ENCODE measurements at regions not wholly inside any gene's neighbourhood (a gene's known extent, or its start where the extent isn't known, plus 50 kb on each side); places are given as distances from the start of the nearest gene placed in this dataset.

DNA sequence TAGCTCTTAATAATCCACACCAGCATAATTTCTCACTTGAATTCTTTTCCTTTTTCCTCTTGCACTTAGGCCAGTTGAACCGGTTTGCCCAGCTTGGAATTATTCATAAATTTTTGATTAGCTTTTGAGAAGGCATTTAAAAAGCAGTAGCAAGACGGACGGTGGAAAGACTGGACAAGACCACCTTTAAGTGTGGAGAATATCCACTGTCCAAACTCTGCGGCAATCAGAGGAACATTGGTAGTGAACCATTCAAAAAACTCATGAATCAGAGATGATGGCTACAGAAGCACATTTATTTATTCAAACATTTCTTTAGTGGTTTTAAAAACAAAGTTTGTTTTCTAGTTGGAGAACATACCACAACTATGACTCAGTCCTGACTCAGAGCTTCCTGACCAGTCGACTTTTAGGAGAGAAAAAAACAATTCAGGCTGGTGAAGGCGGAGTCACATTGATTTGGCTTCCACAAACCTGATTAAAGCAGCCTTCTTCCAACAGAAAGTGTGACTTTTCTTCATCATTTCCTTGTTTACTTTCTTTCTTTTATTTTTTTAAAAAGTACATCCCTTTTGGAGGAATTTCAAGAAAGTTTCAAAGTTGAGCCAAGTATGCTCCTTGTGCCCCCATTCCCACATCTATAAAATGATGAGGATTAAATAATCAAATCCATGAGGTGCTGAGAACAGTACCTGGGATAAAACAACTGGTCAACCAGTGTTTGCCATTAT, 128.8 kb downstream of the ADSS2 start:
- H2AFZ ChIP-seq (ENCODE audit: low read length) = peak overlapping the region; percentile 72
- H4K91ac ChIP-seq (ENCODE audit: low read depth, low read length, poor library complexity) = no peak overlapping the region
- no peak overlapping the region for H3K4ac ChIP-seq (ENCODE audit: low read length)
- H3K4me3 ChIP-seq (ENCODE audit: low read length in 2 of 2) = no peak overlapping the region
- no peak overlapping the region for H3K14ac ChIP-seq (ENCODE audit: low read length)
- H3K79me1 ChIP-seq (ENCODE audit: low read depth, low read length) = no peaks in the 10 kb centered on the region
- H3K18ac ChIP-seq (ENCODE audit: low read length) = no peak overlapping the region
- H4K8ac ChIP-seq (ENCODE audit: low read depth, low read length) = no peak overlapping the region
- WGBS, 2 donors (ENCODE audit: extremely low coverage in 2 of 2, insufficient read length in 2 of 2, insufficient replicate concordance in 1 of 2) = no CpG with 5 or more reads among the region's 6 CpGs
- H2BK12ac ChIP-seq (ENCODE audit: low read length) = no peak overlapping the region
- peaks cover 0 to 2% of the 10 kb centered on the region in 2 donors for H3K4me1 ChIP-seq (ENCODE audit: control insufficient read depth in 2 of 2, insufficient read depth in 1 of 2, low read depth in 1 of 2, low read length in 2 of 2)
- no peak overlapping the region for H3K9ac ChIP-seq (ENCODE audit: low read depth, low read length, poor library complexity)
- no peak overlapping the region for H3K4me2 ChIP-seq (ENCODE audit: insufficient read depth, low read length, poor library complexity, severe bottlenecking)
- no peak overlapping the region for H2BK120ac ChIP-seq (ENCODE audit: low read depth, low read length)
- H3K9me3 ChIP-seq (replicated peaks in 1 of 2; ENCODE audit: control insufficient read depth in 2 of 2, insufficient read depth in 1 of 2, low read depth in 1 of 2, low read length in 2 of 2) = peaks cover 2 to 6% of the 10 kb centered on the region in 2 donors
- no peak overlapping the region for H2BK15ac ChIP-seq (ENCODE audit: low read length)
- H2AK5ac ChIP-seq (ENCODE audit: low read depth, low read length) = no peak overlapping the region
- H2BK5ac ChIP-seq (ENCODE audit: low read length) = no peak overlapping the region
- no peak overlapping the region for H3K27ac ChIP-seq (replicated peaks; ENCODE audit: low read length)
- no peak for DNase-seq (ENCODE audit: low spot score)
- no peaks in the 10 kb centered on the region for H3K27me3 ChIP-seq (ENCODE audit: control insufficient read depth in 3 of 3, insufficient read depth in 3 of 3, low read depth in 1 of 3, low read length in 3 of 3)
- no peak overlapping the region for H3K23ac ChIP-seq (ENCODE audit: low read depth, low read length, poor library complexity)
- H3K36me3 ChIP-seq (replicated peaks in 1 of 2; ENCODE audit: control insufficient read depth in 2 of 2, insufficient read depth in 2 of 2, low read length in 2 of 2) = no peaks in the 10 kb centered on the region

- Histone ChIP-seq H4K8ac (ENCODE audit: low read depth, low read length) (no peak overlapping the region), H3K14ac (ENCODE audit: low read length) (no peak overlapping the region), H2BK120ac (ENCODE audit: low read depth, low read length) (no peak overlapping the region), H3K9ac (ENCODE audit: low read depth, low read length, poor library complexity) (no peak overlapping the region), H4K91ac (ENCODE audit: low read depth, low read length, poor library complexity) (no peak overlapping the region), H3K4me3 (ENCODE audit: low read length in 2 of 2) (no peak overlapping the region), H3K23ac (ENCODE audit: low read depth, low read length, poor library complexity) (no peak overlapping the region), H2AFZ (ENCODE audit: low read length) (no peak overlapping the region), H3K4me1 (ENCODE audit: control insufficient read depth in 2 of 2, insufficient read depth in 1 of 2, low read depth in 1 of 2, low read length in 2 of 2) (peaks cover 0 to 2% of the 10 kb centered on the region in 2 donors), H3K9me3 (replicated peaks in 1 of 2; ENCODE audit: control insufficient read depth in 2 of 2, insufficient read depth in 1 of 2, low read depth in 1 of 2, low read length in 2 of 2) (peaks cover 2 to 13% of the 10 kb centered on the region in 2 donors), H3K79me1 (ENCODE audit: low read depth, low read length) (no peaks in the 10 kb centered on the region), H3K27me3 (ENCODE audit: control insufficient read depth in 3 of 3, insufficient read depth in 3 of 3, low read depth in 1 of 3, low read length in 3 of 3) (no peaks in the 10 kb centered on the region), H3K4ac (ENCODE audit: low read length) (no peak overlapping the region), H3K27ac (replicated peaks; ENCODE audit: low read length) (no peak overlapping the region), H2BK15ac (ENCODE audit: low read length) (no peak overlapping the region), H3K4me2 (ENCODE audit: insufficient read depth, low read length, poor library complexity, severe bottlenecking) (no peak overlapping the region), H2AK5ac (ENCODE audit: low read depth, low read length) (no peak overlapping the region), H3K18ac (ENCODE audit: low read length) (no peak overlapping the region), H2BK5ac (ENCODE audit: low read length) (no peak overlapping the region), H3K36me3 (replicated peaks in 1 of 2; ENCODE audit: control insufficient read depth in 2 of 2, insufficient read depth in 2 of 2, low read length in 2 of 2) (no peaks in the 10 kb centered on the region), H2BK12ac (ENCODE audit: low read length) (no peak overlapping the region)
- no CpG with 5 or more reads among the region's 8 CpGs for WGBS, 2 donors (ENCODE audit: extremely low coverage in 2 of 2, insufficient read length in 2 of 2, insufficient replicate concordance in 1 of 2)
- DNase-seq (ENCODE audit: low spot score) = no peak
Observed at GRCh38 chr1:244324176-244324883, 127.4 kb downstream of the ADSS2 start.

DNA sequence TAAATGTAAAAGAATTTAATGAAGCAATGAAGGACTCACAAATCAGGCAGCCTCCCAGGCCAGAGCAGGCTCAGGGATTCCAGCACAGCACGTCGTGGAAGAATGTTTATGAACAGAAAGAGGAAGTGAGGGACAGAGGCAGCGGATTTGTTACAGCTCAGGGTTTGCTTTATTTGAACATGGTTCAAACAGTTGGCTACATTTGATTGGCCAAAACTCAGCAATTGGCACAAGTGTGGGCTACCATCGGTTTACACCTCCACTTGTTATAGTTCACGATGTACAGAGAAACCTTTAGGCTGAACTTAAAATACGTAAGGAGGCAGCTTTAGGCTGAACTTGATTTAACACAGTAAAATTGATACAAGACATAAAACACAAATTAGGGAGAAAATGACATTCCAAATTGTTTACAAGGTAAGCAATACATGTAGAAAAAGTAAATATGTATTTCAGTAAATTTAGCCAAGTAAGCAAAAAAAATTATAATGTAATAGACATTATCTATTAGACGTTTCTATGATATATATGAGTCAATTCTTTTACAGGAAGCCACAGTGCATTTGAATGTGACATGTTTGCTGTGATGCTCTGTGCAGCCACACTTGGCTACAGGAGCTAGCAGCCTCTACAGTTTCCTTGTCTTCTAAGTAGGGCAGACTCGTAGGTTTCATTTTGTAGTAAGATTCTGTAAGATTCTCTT, 126.5 kb downstream of the ADSS2 start:
- Histone ChIP-seq H2BK15ac (ENCODE audit: low read length) (no peak overlapping the region), H3K36me3 (replicated peaks in 1 of 2; ENCODE audit: control insufficient read depth in 2 of 2, insufficient read depth in 2 of 2, low read length in 2 of 2) (no peaks in the 10 kb centered on the region), H2BK12ac (ENCODE audit: low read length) (no peak overlapping the region), H4K91ac (ENCODE audit: low read depth, low read length, poor library complexity) (no peak overlapping the region), H3K9me3 (replicated peaks in 1 of 2; ENCODE audit: control insufficient read depth in 2 of 2, insufficient read depth in 1 of 2, low read depth in 1 of 2, low read length in 2 of 2) (peaks cover 2 to 15% of the 10 kb centered on the region in 2 donors), H3K14ac (ENCODE audit: low read length) (no peak overlapping the region), H2BK120ac (ENCODE audit: low read depth, low read length) (no peak overlapping the region), H2AFZ (ENCODE audit: low read length) (no peak overlapping the region), H4K8ac (ENCODE audit: low read depth, low read length) (no peak overlapping the region), H3K23ac (ENCODE audit: low read depth, low read length, poor library complexity) (no peak overlapping the region), H3K4ac (ENCODE audit: low read length) (no peak overlapping the region), H2BK5ac (ENCODE audit: low read length) (no peak overlapping the region), H2AK5ac (ENCODE audit: low read depth, low read length) (no peak overlapping the region), H3K4me1 (ENCODE audit: control insufficient read depth in 2 of 2, insufficient read depth in 1 of 2, low read depth in 1 of 2, low read length in 2 of 2) (peaks cover 0 to 5% of the 10 kb centered on the region in 2 donors), H3K79me1 (ENCODE audit: low read depth, low read length) (no peaks in the 10 kb centered on the region), H3K4me3 (ENCODE audit: low read length in 2 of 2) (no peak overlapping the region), H3K4me2 (ENCODE audit: insufficient read depth, low read length, poor library complexity, severe bottlenecking) (no peak overlapping the region), H3K27ac (replicated peaks; ENCODE audit: low read length) (no peak overlapping the region), H3K18ac (ENCODE audit: low read length) (no peak overlapping the region), H3K27me3 (ENCODE audit: control insufficient read depth in 3 of 3, insufficient read depth in 3 of 3, low read depth in 1 of 3, low read length in 3 of 3) (no peaks in the 10 kb centered on the region), H3K9ac (ENCODE audit: low read depth, low read length, poor library complexity) (no peak overlapping the region)
- DNase-seq (ENCODE audit: low spot score) = no peak
- no CpG with 5 or more reads among the region's 8 CpGs for WGBS, 2 donors (ENCODE audit: extremely low coverage in 2 of 2, insufficient read length in 2 of 2, insufficient replicate concordance in 1 of 2)

DNA sequence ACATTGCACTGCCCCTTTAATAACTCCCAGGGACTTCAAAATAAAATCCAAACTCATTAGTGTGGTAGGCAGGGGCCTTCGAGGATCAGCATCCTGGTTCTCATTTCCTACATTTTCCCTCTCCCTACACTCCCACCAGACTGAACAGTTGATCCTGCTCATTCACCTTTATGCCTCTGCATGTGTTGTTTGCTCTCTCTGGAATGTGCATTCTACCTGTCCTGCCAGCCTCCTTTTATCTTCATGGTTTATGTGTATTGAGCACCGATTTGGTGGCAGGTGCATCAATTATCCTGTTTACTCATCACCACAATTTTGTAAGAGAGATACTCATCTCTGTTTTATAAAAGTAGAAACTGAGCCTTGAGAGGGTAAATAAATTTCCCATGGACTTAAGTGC, 125.0 kb downstream of the ADSS2 start:
- Histone ChIP-seq H3K14ac (ENCODE audit: low read length) (no peak overlapping the region), H3K23ac (ENCODE audit: low read depth, low read length, poor library complexity) (no peak overlapping the region), H3K27me3 (ENCODE audit: control insufficient read depth in 3 of 3, insufficient read depth in 3 of 3, low read depth in 1 of 3, low read length in 3 of 3) (no peaks in the 10 kb centered on the region), H3K18ac (ENCODE audit: low read length) (no peak overlapping the region), H3K4me3 (ENCODE audit: low read length in 2 of 2) (no peak overlapping the region), H2BK15ac (ENCODE audit: low read length) (no peak overlapping the region), H3K4me2 (ENCODE audit: insufficient read depth, low read length, poor library complexity, severe bottlenecking) (no peak overlapping the region), H3K9ac (ENCODE audit: low read depth, low read length, poor library complexity) (no peak overlapping the region), H2AFZ (ENCODE audit: low read length) (no peak overlapping the region), H3K27ac (replicated peaks; ENCODE audit: low read length) (no peak overlapping the region), H3K9me3 (replicated peaks in 1 of 2; ENCODE audit: control insufficient read depth in 2 of 2, insufficient read depth in 1 of 2, low read depth in 1 of 2, low read length in 2 of 2) (peaks cover 2 to 15% of the 10 kb centered on the region in 2 donors), H2AK5ac (ENCODE audit: low read depth, low read length) (no peak overlapping the region), H4K91ac (ENCODE audit: low read depth, low read length, poor library complexity) (no peak overlapping the region), H3K4me1 (ENCODE audit: control insufficient read depth in 2 of 2, insufficient read depth in 1 of 2, low read depth in 1 of 2, low read length in 2 of 2) (peaks cover 0 to 5% of the 10 kb centered on the region in 2 donors), H3K36me3 (replicated peaks in 1 of 2; ENCODE audit: control insufficient read depth in 2 of 2, insufficient read depth in 2 of 2, low read length in 2 of 2) (no peaks in the 10 kb centered on the region), H2BK5ac (ENCODE audit: low read length) (no peak overlapping the region), H4K8ac (ENCODE audit: low read depth, low read length) (no peak overlapping the region), H2BK12ac (ENCODE audit: low read length) (no peak overlapping the region), H3K4ac (ENCODE audit: low read length) (no peak overlapping the region), H3K79me1 (ENCODE audit: low read depth, low read length) (no peaks in the 10 kb centered on the region), H2BK120ac (ENCODE audit: low read depth, low read length) (no peak overlapping the region)
- DNase-seq (ENCODE audit: low spot score) = no peak
- WGBS, 2 donors (ENCODE audit: extremely low coverage in 2 of 2, insufficient read length in 2 of 2, insufficient replicate concordance in 1 of 2) = no CpG with 5 or more reads among the region's 2 CpGs
